ENCODE measurements at regions not wholly inside any gene's neighbourhood (a gene's known extent, or its start where the extent isn't known, plus 50 kb on each side); places are given as distances from the start of the nearest gene placed in this dataset.
A peak's percentile ranks its signal among the peaks of the same experiment; 100 is the strongest.
"Not testable (repeated sequence)": the region's sequence is repeated elsewhere in the genome, so short reads cannot be mapped to it uniquely, and the experiment has no call there.

DNA sequence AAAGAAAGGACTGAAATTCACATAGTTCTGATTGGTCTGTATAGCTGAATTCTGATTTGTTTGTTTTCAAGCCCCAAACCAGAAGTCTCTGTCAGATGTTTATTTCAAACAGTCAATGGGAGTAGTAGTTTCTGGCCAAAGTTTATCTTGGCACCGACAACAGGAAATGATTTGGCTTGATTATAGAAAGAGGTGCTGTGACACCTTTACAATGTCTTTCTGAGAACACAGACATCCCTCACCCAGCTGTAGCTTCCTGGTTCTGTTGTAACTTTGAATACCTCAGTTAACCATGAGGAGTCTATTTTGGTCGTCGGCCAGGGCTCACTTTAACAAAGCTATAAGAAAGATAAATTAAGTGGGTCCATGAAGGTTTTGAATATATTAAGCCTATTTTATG, 545.0 kb upstream of the ZNF804A start:
- no peaks in the 10 kb centered on the region for H3K4me1 ChIP-seq (ENCODE audit: insufficient read depth, low read length)
- no peaks in the 10 kb centered on the region for H3K9me3 ChIP-seq (ENCODE audit: low read depth, low read length)
- H4K20me1 ChIP-seq (ENCODE audit: insufficient read depth, low read length): no peaks in the 10 kb centered on the region

GRCh38 chr2:184054419-184054818, 543.9 kb upstream of the ZNF804A start:
- H3K27me3 ChIP-seq (ENCODE audit: insufficient read depth, low read length); H3K36me3 ChIP-seq (ENCODE audit: insufficient read depth, low read length); H3K27ac ChIP-seq (ENCODE audit: low read depth, low read length): not testable (repeated sequence)

More for the DNA sequence above, 545.0 kb upstream of the ZNF804A start:
- TF ChIP-seq CTCF (IDR thresholded peaks at IDR 0.05; ENCODE audit: extremely low read depth, low read depth, low read length): no peak
- no peak overlapping the region for H3K4me3 ChIP-seq (ENCODE audit: insufficient read depth, low read length)
- H3K27ac ChIP-seq (ENCODE audit: low read depth, low read length): no peak overlapping the region
- no peak overlapping the region for H2AFZ ChIP-seq (ENCODE audit: low read length)
- H3K27me3 ChIP-seq (ENCODE audit: insufficient read depth, low read length): no peaks in the 10 kb centered on the region
- no peak overlapping the region for H3K4me2 ChIP-seq (ENCODE audit: insufficient read depth, low read length)
- H3K36me3 ChIP-seq (ENCODE audit: insufficient read depth, low read length): no peaks in the 10 kb centered on the region
- no peak for DNase-seq (ENCODE audit: insufficient read length, low spot score, missing footprints)
- no peaks in the 10 kb centered on the region for H3K79me2 ChIP-seq (ENCODE audit: insufficient read depth, low read length)

DNA sequence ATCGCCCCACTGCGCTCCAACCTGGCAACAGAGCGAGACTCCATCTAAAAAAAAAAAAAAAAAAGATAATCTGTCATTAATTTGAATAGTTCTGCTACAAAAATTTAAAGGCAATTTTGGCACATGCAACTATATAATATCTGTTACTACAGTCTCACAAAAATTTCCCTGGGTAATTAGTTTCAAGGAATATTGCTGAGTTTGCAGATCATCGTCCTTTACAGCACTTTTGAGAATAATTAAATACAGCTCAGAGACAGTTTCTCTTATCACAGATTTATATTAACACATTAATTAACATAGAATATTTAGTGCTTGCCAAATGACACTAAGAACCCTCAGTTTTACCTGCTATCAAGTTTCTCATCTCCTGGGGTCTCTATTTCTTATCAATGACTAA, 540.4 kb upstream of the ZNF804A start:
- H3K79me2 ChIP-seq (ENCODE audit: insufficient read depth, low read length): no peaks in the 10 kb centered on the region

More at GRCh38 chr2:184054419-184054818, 543.9 kb upstream of the ZNF804A start:
- not testable (repeated sequence) for H3K9me3 ChIP-seq (ENCODE audit: low read depth, low read length); H3K4me2 ChIP-seq (ENCODE audit: insufficient read depth, low read length); H3K79me2 ChIP-seq (ENCODE audit: insufficient read depth, low read length); H3K4me3 ChIP-seq (ENCODE audit: insufficient read depth, low read length); DNase-seq (ENCODE audit: insufficient read length, low spot score, missing footprints); H3K4me1 ChIP-seq (ENCODE audit: insufficient read depth, low read length); H4K20me1 ChIP-seq (ENCODE audit: insufficient read depth, low read length); H2AFZ ChIP-seq (ENCODE audit: low read length)

GRCh38 chr2:184060268-184060667, 538.1 kb upstream of the ZNF804A start:
- not testable (repeated sequence) for H4K20me1 ChIP-seq (ENCODE audit: insufficient read depth, low read length); H3K27me3 ChIP-seq (ENCODE audit: insufficient read depth, low read length); H3K4me2 ChIP-seq (ENCODE audit: insufficient read depth, low read length); H3K79me2 ChIP-seq (ENCODE audit: insufficient read depth, low read length); H3K4me1 ChIP-seq (ENCODE audit: insufficient read depth, low read length); H3K4me3 ChIP-seq (ENCODE audit: insufficient read depth, low read length); H3K27ac ChIP-seq (ENCODE audit: low read depth, low read length); H3K36me3 ChIP-seq (ENCODE audit: insufficient read depth, low read length); H3K9me3 ChIP-seq (ENCODE audit: low read depth, low read length); DNase-seq (ENCODE audit: insufficient read length, low spot score, missing footprints); H2AFZ ChIP-seq (ENCODE audit: low read length)

More for the DNA sequence above, 540.4 kb upstream of the ZNF804A start:
- no peak overlapping the region for H3K4me3 ChIP-seq (ENCODE audit: insufficient read depth, low read length)
- no peak for DNase-seq (ENCODE audit: insufficient read length, low spot score, missing footprints)
- no peak overlapping the region for H3K27ac ChIP-seq (ENCODE audit: low read depth, low read length)
- H3K36me3 ChIP-seq (ENCODE audit: insufficient read depth, low read length): no peaks in the 10 kb centered on the region
- H3K27me3 ChIP-seq (ENCODE audit: insufficient read depth, low read length): no peaks in the 10 kb centered on the region
- H3K9me3 ChIP-seq (ENCODE audit: low read depth, low read length): no peaks in the 10 kb centered on the region
- no peaks in the 10 kb centered on the region for H3K4me1 ChIP-seq (ENCODE audit: insufficient read depth, low read length)
- no peaks in the 10 kb centered on the region for H4K20me1 ChIP-seq (ENCODE audit: insufficient read depth, low read length)
- TF ChIP-seq CTCF (IDR thresholded peaks at IDR 0.05; ENCODE audit: extremely low read depth, low read depth, low read length): no peak
- no peak overlapping the region for H2AFZ ChIP-seq (ENCODE audit: low read length)
- no peak overlapping the region for H3K4me2 ChIP-seq (ENCODE audit: insufficient read depth, low read length)

DNA sequence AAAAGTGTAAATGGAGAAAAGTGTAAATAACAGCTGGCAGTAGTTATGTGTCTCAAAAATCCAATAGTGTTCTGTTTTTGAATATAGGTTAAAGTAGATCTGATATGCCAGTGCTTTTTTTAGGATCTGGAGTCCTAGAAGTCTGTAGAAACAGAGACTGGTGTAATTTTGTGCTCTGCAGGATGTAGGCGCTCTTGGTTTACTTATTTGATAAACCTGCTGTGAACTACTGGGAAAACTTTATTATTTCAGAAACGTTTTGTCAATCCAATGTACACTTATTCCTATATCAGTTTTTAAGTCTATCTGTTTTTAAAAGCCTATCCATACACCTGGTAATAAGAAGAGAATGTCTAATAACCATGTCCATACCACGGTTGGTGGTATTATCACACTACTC, 530.8 kb upstream of the ZNF804A start:
- DNase-seq (ENCODE audit: insufficient read length, low spot score, missing footprints): peak; percentile 10
- TF ChIP-seq CTCF (IDR thresholded peaks at IDR 0.05; ENCODE audit: extremely low read depth, low read depth, low read length): no peak
- H3K4me1 ChIP-seq (ENCODE audit: insufficient read depth, low read length): no peaks in the 10 kb centered on the region

More for the DNA sequence above, 530.8 kb upstream of the ZNF804A start:
- H2AFZ ChIP-seq (ENCODE audit: low read length): no peak overlapping the region
- H3K4me3 ChIP-seq (ENCODE audit: insufficient read depth, low read length): no peak overlapping the region
- H4K20me1 ChIP-seq (ENCODE audit: insufficient read depth, low read length): no peaks in the 10 kb centered on the region
- H3K27me3 ChIP-seq (ENCODE audit: insufficient read depth, low read length): no peaks in the 10 kb centered on the region
- no peak overlapping the region for H3K27ac ChIP-seq (ENCODE audit: low read depth, low read length)
- no peaks in the 10 kb centered on the region for H3K9me3 ChIP-seq (ENCODE audit: low read depth, low read length)
- H3K79me2 ChIP-seq (ENCODE audit: insufficient read depth, low read length): no peaks in the 10 kb centered on the region
- no peak overlapping the region for H3K4me2 ChIP-seq (ENCODE audit: insufficient read depth, low read length)
- no peaks in the 10 kb centered on the region for H3K36me3 ChIP-seq (ENCODE audit: insufficient read depth, low read length)

All from osteoblast (primary cell).